HG02571 (cell line): ENCODE measurements at regions not wholly inside any gene's neighbourhood (a gene's known extent, or its start where the extent isn't known, plus 50 kb on each side); places are given as distances from the start of the nearest gene placed in this dataset.
A peak's percentile ranks its signal among the peaks of the same experiment; 100 is the strongest.

Experiments used
- ATAC-seq: cut with Tn5 transposase; IDR thresholded peaks from one replicate; pipeline ENCODE4 v1.9.1; 2021; ENCODE audit warnings: mild to moderate bottlenecking, moderate library complexity; ENCODE audit not compliant: unreplicated experiment

DNA sequence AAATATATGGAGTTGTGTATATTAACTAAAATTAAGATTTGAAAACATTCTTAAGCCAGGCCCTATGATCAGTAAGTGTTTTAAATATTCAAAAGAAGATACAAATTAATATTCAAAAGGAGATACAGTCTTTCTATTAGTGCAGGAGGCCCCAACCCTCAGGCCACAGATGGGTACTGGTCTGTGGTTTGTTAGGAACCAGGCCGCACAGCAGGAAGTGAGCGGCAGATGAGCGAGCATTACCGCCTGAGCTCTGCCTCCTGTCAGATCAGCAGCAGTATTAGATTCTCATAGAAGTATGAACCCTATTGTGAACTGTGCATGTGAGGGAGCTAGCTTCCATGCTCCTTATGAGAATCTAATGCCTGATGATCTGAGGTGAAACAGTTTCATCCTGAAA is 232.9 kb downstream of the FOXO1 start:
- peak; percentile 57 for ATAC-seq

GRCh38 chr13:40434516-40435397 is 231.7 kb downstream of the FOXO1 start:
- ATAC-seq, result no peak

GRCh38 chr13:40438022-40438680 is 228.3 kb downstream of the FOXO1 start:
- no peak for ATAC-seq

DNA sequence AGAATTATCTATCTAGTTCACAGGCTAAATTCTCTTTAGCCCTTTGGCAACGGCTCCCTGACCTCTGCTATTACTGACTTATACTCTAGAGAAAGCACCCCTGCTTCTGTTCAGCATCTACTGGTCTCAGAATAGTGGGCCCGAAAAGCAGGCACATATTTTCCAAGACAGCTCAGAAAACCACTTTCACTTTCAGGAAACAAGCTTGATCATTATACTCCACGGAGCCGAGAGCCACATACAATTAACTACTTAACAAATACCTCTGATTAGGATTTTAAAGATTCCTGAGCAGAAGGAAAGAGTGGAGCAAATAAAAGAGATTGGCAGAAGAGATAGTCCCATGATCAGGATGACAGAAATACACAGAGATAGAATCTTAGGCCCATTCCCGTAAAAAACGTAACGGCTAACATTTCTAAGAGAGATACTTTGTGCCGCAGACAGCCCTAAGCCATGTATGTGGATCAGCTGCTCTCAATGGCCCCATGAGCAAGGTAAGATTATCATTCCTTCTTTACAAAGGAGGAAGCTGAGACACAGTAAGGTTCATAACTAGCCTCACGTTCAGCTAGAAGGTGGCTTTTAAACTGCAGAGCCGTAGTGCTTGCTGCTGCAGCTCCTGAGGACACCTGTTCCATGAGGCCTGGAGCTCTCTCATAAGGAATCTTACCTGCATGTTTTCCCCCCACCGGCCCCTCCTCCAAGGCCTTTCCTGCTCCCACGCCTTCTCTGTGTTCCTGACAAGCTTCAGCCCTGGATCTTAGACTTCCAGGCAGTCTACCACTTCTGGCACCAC is 227.2 kb downstream of the FOXO1 start:
- ATAC-seq, result no peak

GRCh38 chr13:40439928-40440327 is 226.5 kb downstream of the FOXO1 start:
- no peak for ATAC-seq

- no peak for ATAC-seq
Measured at GRCh38 chr13:40440990-40441820, 225.2 kb downstream of the FOXO1 start.

GRCh38 chr13:40442231-40442630 is 224.2 kb downstream of the FOXO1 start:
- ATAC-seq, result no peak

GRCh38 chr13:40442826-40443225 is 223.6 kb downstream of the FOXO1 start:
- no peak for ATAC-seq

DNA sequence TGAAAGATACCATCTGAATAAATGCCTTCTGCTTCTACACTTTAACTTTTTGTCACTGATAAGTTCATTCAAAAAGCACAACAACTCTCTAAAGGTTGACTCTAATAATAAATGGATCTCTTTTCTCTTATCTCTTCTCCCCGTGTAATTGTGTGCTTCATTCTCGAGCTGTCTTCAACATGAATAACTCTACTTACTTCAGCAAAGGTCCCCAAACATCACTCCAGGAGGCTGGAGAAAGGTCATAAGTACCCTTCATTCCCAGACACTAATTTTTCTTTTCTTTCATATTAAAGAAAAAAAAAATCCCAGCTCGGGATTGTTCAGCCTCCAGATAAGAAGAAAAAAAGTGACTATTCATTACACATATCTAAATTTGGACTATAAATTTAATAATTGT is 222.2 kb downstream of the FOXO1 start:
- ATAC-seq, result no peak

- peak; percentile 95 for ATAC-seq
Measured at GRCh38 chr13:40445557-40445990, 220.9 kb downstream of the FOXO1 start.

- no peak for ATAC-seq
Measured at GRCh38 chr13:40446365-40446764, 220.1 kb downstream of the FOXO1 start.

DNA sequence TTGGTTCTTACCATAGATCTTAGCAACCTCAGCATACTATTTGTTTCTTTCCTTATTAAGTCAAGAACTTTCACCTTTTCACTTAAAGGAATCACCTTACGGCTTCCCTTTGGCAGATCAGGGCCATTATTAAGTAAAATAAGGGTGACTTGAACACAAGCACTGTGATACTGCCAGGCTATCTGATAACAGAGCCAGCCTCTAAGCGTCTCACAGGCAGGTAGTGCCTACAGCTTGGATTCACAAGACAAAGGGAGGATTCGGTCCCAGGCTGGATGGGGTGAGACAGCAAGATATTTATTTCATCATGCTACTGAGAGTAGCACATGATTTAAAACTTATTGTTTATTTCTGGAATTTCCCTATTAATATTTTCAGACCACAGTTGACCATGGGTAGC is 218.6 kb downstream of the FOXO1 start:
- ATAC-seq, result no peak

DNA sequence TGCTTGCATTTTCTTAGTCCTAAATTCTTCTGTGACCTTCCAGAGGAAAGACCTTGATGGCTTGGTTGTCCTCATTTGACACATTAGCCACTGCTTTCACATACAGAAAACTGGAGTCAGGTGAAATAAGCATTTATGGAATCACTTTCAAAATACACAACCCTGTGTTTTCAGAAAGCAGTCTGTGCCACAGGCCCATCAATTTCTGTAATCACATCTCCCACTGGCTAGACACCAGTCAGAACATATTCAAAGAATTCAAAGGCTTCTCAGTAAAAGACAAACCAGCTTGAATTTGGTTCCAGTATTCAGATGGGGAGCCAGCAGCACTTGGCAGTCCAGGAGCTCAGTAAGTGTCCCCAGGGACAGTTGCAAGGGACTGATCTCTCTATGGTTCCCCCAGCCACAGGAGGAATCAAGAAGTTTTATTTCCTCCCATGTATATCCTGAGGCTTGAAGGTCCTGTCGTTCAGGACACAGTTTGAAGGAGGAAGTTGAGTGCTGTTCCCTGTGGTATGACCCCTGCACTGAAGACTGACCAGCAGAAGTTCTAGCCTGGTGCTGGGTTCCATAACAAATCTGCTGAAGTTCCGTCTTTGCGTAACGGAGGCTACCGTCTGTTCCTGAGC is 214.3 kb downstream of the FOXO1 start:
- no peak for ATAC-seq

- ATAC-seq, result no peak
Measured at GRCh38 chr13:40452741-40453334, 213.6 kb downstream of the FOXO1 start.

DNA sequence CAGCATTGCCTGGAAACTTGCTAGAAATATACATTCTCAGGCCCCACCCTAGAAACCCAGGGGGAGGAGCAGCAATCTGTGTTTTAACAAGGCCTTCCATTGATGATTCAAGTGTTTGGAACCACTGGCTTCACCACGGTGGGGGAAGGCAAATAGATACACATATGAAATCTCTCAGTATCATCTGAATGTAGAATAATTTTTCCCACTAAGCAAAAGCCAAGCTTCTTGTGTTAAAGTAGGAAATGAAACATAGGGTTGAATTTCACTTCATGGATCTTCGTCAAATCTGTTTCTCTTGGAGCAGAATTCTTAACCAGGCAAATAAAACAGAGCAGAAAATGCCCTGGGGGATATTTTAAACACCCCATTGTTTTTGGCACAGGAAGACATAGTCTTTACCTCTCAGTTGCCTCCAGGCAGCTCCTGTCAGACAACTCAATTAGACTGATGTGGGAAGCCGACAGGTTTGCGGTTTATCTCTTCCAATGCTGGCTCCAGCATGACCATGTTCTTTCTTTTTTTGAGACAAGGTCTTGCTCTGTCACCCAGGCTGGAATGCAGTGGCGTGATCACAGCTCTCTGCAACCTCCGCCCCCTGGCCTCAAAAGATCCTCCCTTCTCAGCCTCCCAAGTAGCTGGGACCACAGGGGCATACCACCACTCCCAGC is 213.0 kb downstream of the FOXO1 start:
- ATAC-seq, result no peak

GRCh38 chr13:40456397-40456953 is 210.0 kb downstream of the FOXO1 start:
- ATAC-seq, result no peak

- no peak for ATAC-seq
Measured at GRCh38 chr13:40456979-40457553, 209.4 kb downstream of the FOXO1 start.

- no peak for ATAC-seq
Measured at GRCh38 chr13:40457929-40458719, 208.3 kb downstream of the FOXO1 start.
